Psoas muscle (tissue), 7 donors: ENCODE measurements at regions not wholly inside any gene's neighbourhood (a gene's known extent, or its start where the extent isn't known, plus 50 kb on each side); places are given as distances from the start of the nearest gene placed in this dataset.

ENCODE experiments used
- ATAC-seq, 4 donors: fragments of 200-7000 bp; cut with Tn5 transposase; one replicate each; pipeline ENCODE4 v1.9.1; 2020; ENCODE audit warnings: moderate library complexity in 3 of 4, mild to moderate bottlenecking in 2 of 4
- DNase-seq, 2 donors: peaks; one replicate each; pipeline ENCODE4 v3.0.0-alpha.2; 2020
- H3K27ac ChIP-seq: fragments of 200-600 bp; one replicate; pipeline ENCODE4 v1.8.0; 2022
- H3K27me3 ChIP-seq, 3 donors: fragments of 200-600 bp in 1 of 3; one replicate each; pipeline versions ENCODE4 v1.6.1 to v1.8.0; 2013 to 2022; ENCODE audit warnings: low read length in 2 of 3, mild to moderate bottlenecking in 2 of 3, moderate library complexity in 1 of 3; ENCODE audit not compliant: insufficient read depth in 3 of 3
- H3K36me3 ChIP-seq, 2 donors: fragments of 200-600 bp in 1 of 2; one replicate each; pipeline versions ENCODE4 v1.6.1 to v1.8.0; 2013 to 2022; ENCODE audit warnings: low read depth in 1 of 2, mild to moderate bottlenecking in 1 of 2, moderate library complexity in 1 of 2; ENCODE audit not compliant: insufficient read depth in 1 of 2
- H3K4me1 ChIP-seq: fragments of 200-600 bp; one replicate; pipeline ENCODE4 v1.8.0; 2022
- H3K4me3 ChIP-seq: fragments of 200-600 bp; one replicate; pipeline ENCODE4 v1.8.0; 2022; ENCODE audit warnings: mild to moderate bottlenecking
- H3K9me3 ChIP-seq: fragments of 200-600 bp; one replicate; pipeline ENCODE4 v1.8.0; 2022
- CTCF ChIP-seq: fragments of 200-600 bp; IDR thresholded peaks from one replicate; pipeline ENCODE4 v1.8.0; 2022; ENCODE audit warnings: antibody characterized with exemption
- WGBS, 3 donors: extraction: QIAGEN DNeasy Blood & Tissue Kit; methylation state at CpG; one replicate each; pipeline versions ENCODE4 v1.1.6 to v1.1.7; 2013; 5-methylcytosine and 5-hydroxymethylcytosine counted together
- intact Hi-C, 2 donors: fragments of 100-400 bp; cut with DNase I; formaldehyde crosslinking; loops; one replicate each; pipeline versions ENCODE4 v1.11.0 to v1.14.2; 2022
- donor health status: healthy with polysubstance abuse.
- donor health status: DM: no; HTN: no; CAD: no; lungs with moderate emphysema.
- donor health status: Bipolar disorder and iron deficiency.
- donor health status: healthy.
- donor health status: DM: yes; HTN: yes; CAD: no.
- donor health status: DM: no; HTN: no; CAD: no.
- donor health status: DM: yes; HTN: yes; CAD: no.

DNA sequence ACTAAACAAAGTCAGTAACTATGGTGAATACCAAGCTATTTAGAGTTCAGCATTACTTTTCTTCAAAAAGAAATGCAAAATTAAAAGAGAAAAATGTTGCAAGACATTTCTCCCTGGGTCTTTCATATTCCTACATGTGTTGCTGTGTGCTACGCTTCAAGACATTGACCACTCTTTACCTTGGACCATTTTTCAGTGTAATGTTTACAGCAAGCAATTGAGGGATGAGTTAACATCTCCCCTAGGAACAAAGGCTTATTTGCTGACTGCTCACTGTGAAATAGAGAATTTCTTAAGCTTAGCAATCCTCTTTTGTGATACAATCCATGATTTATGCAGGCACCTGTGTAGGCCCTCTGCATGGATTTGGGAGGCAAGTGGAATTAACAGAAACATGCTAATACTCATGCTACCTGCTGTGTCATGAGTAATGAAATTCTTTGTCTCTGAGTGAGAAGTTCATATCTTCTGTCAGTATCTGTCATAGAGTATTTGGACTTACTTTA is 1202.9 kb upstream of the CDH8 start:
- WGBS, 3 donors: 76 to 83% (median 83%) methylated on average over 1 of the region's 1 CpG
- H3K36me3 ChIP-seq: no peaks in the 10 kb centered on the region
- intact Hi-C loops: no loop called here
- H3K4me3 ChIP-seq: no peak overlapping the region
- no peaks in the 10 kb centered on the region for H3K4me1 ChIP-seq
- no peaks in the 10 kb centered on the region for H3K27me3 ChIP-seq
- TF ChIP-seq CTCF: no peak
- H3K9me3 ChIP-seq: no peaks in the 10 kb centered on the region
- ATAC-seq (no peak), DNase-seq (no peak)
- H3K27ac ChIP-seq: no peak overlapping the region

DNA sequence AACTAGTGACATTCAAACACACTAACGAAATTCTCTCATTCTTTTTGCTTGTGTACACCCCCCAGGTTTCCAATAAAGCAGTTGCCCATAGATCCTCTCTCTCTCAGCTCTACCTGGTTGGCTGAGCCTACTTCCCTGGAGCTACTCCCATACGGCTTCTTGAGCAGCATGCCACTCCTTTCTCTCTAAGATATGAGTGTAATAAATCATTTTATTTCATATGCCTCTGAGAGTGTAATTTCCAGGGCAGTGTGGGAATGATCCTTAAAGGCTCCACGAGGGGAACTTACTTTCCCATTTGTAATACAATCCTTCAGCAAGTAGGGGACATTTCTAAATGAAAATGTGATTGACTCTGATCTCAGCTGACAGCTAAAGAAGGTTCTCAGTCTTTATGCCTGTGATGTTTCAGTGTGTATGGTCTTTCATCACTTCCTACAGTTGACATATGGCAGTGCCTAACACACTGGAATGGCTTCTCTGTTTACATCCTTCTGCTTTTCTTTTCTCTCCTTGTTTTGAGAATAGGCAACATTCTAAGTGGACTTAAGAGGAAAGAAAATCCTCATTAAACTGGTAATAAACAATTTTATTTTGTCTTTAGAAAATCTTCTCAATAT is 1194.3 kb upstream of the CDH8 start:
- Histone ChIP-seq H3K27me3 (no peaks in the 10 kb centered on the region), H3K36me3 (no peaks in the 10 kb centered on the region), H3K4me3 (no peak overlapping the region), H3K9me3 (no peaks in the 10 kb centered on the region), H3K27ac (no peak overlapping the region), H3K4me1 (no peaks in the 10 kb centered on the region)
- WGBS, 3 donors: 25 to 30% (median 25%) methylated on average over 3 of the region's 3 CpGs
- TF ChIP-seq CTCF: no peak
- DNase-seq: no peak
- intact Hi-C loops: no loop called here
- no peak for ATAC-seq

DNA sequence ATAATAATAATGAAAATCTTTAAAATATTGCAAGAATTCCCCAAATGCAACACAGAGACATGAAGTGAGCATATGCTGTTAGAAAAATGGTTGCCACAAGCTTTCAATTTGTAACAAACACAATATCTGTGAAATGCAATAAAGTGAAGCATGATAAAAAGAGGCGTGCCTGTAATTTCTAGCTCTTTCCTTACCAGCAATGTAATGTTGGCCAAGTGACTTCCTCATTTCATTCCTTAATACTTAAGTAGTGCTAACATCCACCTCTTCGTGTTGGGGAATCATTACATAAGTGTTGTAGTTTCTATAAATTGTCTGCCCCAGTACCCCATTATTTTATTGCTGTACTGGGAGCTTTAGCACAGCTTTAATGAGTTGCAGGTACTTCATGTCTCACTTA is 1192.0 kb upstream of the CDH8 start:
- DNase-seq (no peak), ATAC-seq (no peak)
- WGBS, 3 donors: 68 to 80% (median 69%) methylated on average over 2 of the region's 2 CpGs
- Histone ChIP-seq H3K36me3 (no peaks in the 10 kb centered on the region), H3K27ac (no peak overlapping the region), H3K27me3 (no peaks in the 10 kb centered on the region), H3K4me1 (no peaks in the 10 kb centered on the region), H3K9me3 (no peaks in the 10 kb centered on the region), H3K4me3 (no peak overlapping the region)
- no peak for TF ChIP-seq CTCF
- intact Hi-C loops: no loop called here

DNA sequence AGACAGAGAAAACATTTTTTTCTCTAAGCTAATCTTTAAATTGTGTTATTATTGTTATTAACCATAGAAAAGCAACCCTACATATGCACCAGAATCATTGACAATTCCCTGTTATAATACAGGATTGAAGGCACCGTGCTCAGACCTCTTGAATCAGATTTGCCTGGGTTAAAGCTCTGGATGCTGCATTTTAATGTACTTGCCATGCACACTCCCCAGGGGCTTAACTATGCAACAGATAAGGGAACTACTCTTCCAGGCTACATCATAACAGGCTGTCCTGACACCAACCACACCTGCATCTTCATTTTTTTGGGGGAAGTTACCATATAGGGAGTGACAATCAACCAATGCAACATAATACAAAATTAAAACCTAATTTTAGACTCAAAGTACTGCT is 1187.6 kb upstream of the CDH8 start:
- H3K4me1 ChIP-seq: no peaks in the 10 kb centered on the region
- H3K27ac ChIP-seq: no peak overlapping the region
- no peak overlapping the region for H3K4me3 ChIP-seq
- intact Hi-C loops: no loop called here
- 69 to 78% (median 72%) methylated on average over 1 of the region's 1 CpG for WGBS, 3 donors
- no peaks in the 10 kb centered on the region for H3K9me3 ChIP-seq
- ATAC-seq (no peak), DNase-seq (no peak)
- no peaks in the 10 kb centered on the region for H3K27me3 ChIP-seq
- no peaks in the 10 kb centered on the region for H3K36me3 ChIP-seq
- no peak for TF ChIP-seq CTCF
